ENCODE measurements at regions not wholly inside any gene's neighbourhood (a gene's known extent, or its start where the extent isn't known, plus 50 kb on each side); places are given as distances from the start of the nearest gene placed in this dataset.

- no CpG with 5 or more reads among the region's 10 CpGs for WGBS (ENCODE audit: extremely low coverage, insufficient coverage, insufficient read length)
- Histone ChIP-seq H3K4me1 (ENCODE audit: control insufficient read depth in 1 of 2, insufficient read depth in 2 of 2, low read length in 2 of 2) (peaks cover 7 to 10% of the 10 kb centered on the region in 2 experiments), H3K18ac (ENCODE audit: low read length) (no peak overlapping the region), H2BK5ac (ENCODE audit: low read depth, low read length, poor library complexity) (no peak overlapping the region), H3K14ac (ENCODE audit: low read length) (no peak overlapping the region), H3K4ac (ENCODE audit: low read depth, low read length) (no peak overlapping the region), H3K27me3 (ENCODE audit: insufficient read depth, low read length) (no peaks in the 10 kb centered on the region), H4K12ac (ENCODE audit: low read depth, low read length) (no peak overlapping the region), H3K79me2 (ENCODE audit: control insufficient read depth, insufficient read depth, low read length, poor library complexity) (no peaks in the 10 kb centered on the region), H3K9me3 (ENCODE audit: insufficient read depth, low read depth, low read length) (no peaks in the 10 kb centered on the region), H2BK12ac (ENCODE audit: low read length) (no peak overlapping the region), H3K9ac (ENCODE audit: low read length) (no peak overlapping the region), H3K4me2 (ENCODE audit: low read length) (no peak overlapping the region), H2BK120ac (ENCODE audit: insufficient read depth, low read length, poor library complexity) (no peak overlapping the region), H2AK5ac (ENCODE audit: low read length) (no peak overlapping the region), H3K4me3 (ENCODE audit: low read depth, low read length) (no peak overlapping the region), H3K23ac (ENCODE audit: low read length) (no peak overlapping the region), H3K36me3 (ENCODE audit: control insufficient read depth in 1 of 2, insufficient read depth in 2 of 2, low read length in 2 of 2) (no peaks in the 10 kb centered on the region), H4K91ac (ENCODE audit: low read depth, low read length) (no peak overlapping the region), H4K8ac (ENCODE audit: low read depth, low read length) (no peak overlapping the region), H2AFZ (ENCODE audit: insufficient read depth, low read length, poor library complexity) (no peak overlapping the region), H3K79me1 (ENCODE audit: low read length) (peaks cover 5% of the 10 kb centered on the region), H3K27ac (ENCODE audit: low read depth, low read length) (no peak overlapping the region)
- no peak for DNase-seq
These were observed 69.4 kb downstream of the CPN2 start for GRCh38 chr3:194281766-194282165.

GRCh38 chr3:194282436-194283122, 68.5 kb downstream of the CPN2 start:
- Histone ChIP-seq H3K14ac (ENCODE audit: low read length) (no peak overlapping the region), H3K9ac (ENCODE audit: low read length) (no peak overlapping the region), H3K4me1 (ENCODE audit: control insufficient read depth in 1 of 2, insufficient read depth in 2 of 2, low read length in 2 of 2) (peaks cover 2 to 6% of the 10 kb centered on the region in 2 experiments), H3K27ac (ENCODE audit: low read depth, low read length) (no peak overlapping the region), H3K4me2 (ENCODE audit: low read length) (no peak overlapping the region), H2AK5ac (ENCODE audit: low read length) (no peak overlapping the region), H4K91ac (ENCODE audit: low read depth, low read length) (no peak overlapping the region), H2BK12ac (ENCODE audit: low read length) (no peak overlapping the region), H3K4ac (ENCODE audit: low read depth, low read length) (no peak overlapping the region), H3K18ac (ENCODE audit: low read length) (no peak overlapping the region), H3K23ac (ENCODE audit: low read length) (no peak overlapping the region), H3K27me3 (ENCODE audit: insufficient read depth, low read length) (no peaks in the 10 kb centered on the region), H2BK120ac (ENCODE audit: insufficient read depth, low read length, poor library complexity) (no peak overlapping the region), H3K4me3 (ENCODE audit: low read depth, low read length) (no peak overlapping the region), H2AFZ (ENCODE audit: insufficient read depth, low read length, poor library complexity) (no peak overlapping the region), H3K9me3 (ENCODE audit: insufficient read depth, low read depth, low read length) (no peaks in the 10 kb centered on the region), H2BK5ac (ENCODE audit: low read depth, low read length, poor library complexity) (no peak overlapping the region), H3K79me2 (ENCODE audit: control insufficient read depth, insufficient read depth, low read length, poor library complexity) (no peaks in the 10 kb centered on the region), H4K12ac (ENCODE audit: low read depth, low read length) (no peak overlapping the region), H4K8ac (ENCODE audit: low read depth, low read length) (no peak overlapping the region), H3K36me3 (ENCODE audit: control insufficient read depth in 1 of 2, insufficient read depth in 2 of 2, low read length in 2 of 2) (no peaks in the 10 kb centered on the region), H3K79me1 (ENCODE audit: low read length) (peaks cover 3% of the 10 kb centered on the region)
- no CpG with 5 or more reads among the region's 15 CpGs for WGBS (ENCODE audit: extremely low coverage, insufficient coverage, insufficient read length)
- no peak for DNase-seq

DNA sequence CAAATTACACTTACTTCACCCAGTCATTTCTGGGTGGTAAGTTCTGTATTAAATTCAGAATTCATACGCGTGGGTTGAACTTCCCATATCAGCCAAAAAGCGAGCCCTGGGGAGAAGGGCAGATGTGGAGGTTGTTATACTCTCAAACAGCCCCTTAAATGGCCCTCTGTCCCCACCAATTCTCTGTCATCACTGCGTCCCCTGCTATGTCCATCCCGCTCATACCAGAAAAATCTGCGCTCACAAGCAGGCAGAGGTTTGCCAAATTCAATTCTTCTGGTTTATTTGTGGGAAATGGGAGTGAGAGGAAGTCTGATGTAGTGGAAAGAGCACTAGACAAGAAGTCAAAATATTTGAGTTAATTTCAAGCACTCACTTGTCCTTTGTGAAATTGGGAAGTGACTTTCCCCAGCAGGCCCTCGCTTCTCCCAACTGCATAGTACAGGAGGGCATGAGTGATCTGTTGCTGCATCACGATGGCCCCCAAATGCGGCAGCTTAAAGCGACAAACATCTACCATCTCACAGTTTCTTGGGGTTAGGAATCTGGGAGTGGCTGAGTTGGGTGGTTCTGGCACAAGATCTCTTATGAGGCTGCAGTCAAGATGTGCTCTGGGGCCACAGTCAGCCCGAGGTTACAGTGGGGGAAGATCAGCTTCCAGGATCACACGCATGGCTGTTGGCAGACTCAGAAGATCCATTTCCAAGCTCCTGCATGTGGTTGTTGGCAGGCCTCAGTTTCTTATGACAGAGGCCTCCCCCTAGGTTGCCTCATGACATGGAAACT, 67.7 kb downstream of the CPN2 start:
- no peak overlapping the region for H3K18ac ChIP-seq (ENCODE audit: low read length)
- no peak overlapping the region for H3K9ac ChIP-seq (ENCODE audit: low read length)
- no peak for DNase-seq
- no peaks in the 10 kb centered on the region for H3K27me3 ChIP-seq (ENCODE audit: insufficient read depth, low read length)
- H3K23ac ChIP-seq (ENCODE audit: low read length): no peak overlapping the region
- no peaks in the 10 kb centered on the region for H3K79me1 ChIP-seq (ENCODE audit: low read length)
- H4K8ac ChIP-seq (ENCODE audit: low read depth, low read length): no peak overlapping the region
- no peak overlapping the region for H2BK12ac ChIP-seq (ENCODE audit: low read length)
- no peak overlapping the region for H3K4me3 ChIP-seq (ENCODE audit: low read depth, low read length)
- no CpG with 5 or more reads among the region's 12 CpGs for WGBS (ENCODE audit: extremely low coverage, insufficient coverage, insufficient read length)
- no peak overlapping the region for H2BK5ac ChIP-seq (ENCODE audit: low read depth, low read length, poor library complexity)
- no peak overlapping the region for H2BK120ac ChIP-seq (ENCODE audit: insufficient read depth, low read length, poor library complexity)
- no peak overlapping the region for H2AFZ ChIP-seq (ENCODE audit: insufficient read depth, low read length, poor library complexity)
- no peaks in the 10 kb centered on the region for H3K36me3 ChIP-seq (ENCODE audit: control insufficient read depth in 1 of 2, insufficient read depth in 2 of 2, low read length in 2 of 2)
- H3K4ac ChIP-seq (ENCODE audit: low read depth, low read length): no peak overlapping the region
- H3K79me2 ChIP-seq (ENCODE audit: control insufficient read depth, insufficient read depth, low read length, poor library complexity): no peaks in the 10 kb centered on the region
- H4K12ac ChIP-seq (ENCODE audit: low read depth, low read length): no peak overlapping the region
- no peak overlapping the region for H4K91ac ChIP-seq (ENCODE audit: low read depth, low read length)
- H2AK5ac ChIP-seq (ENCODE audit: low read length): no peak overlapping the region
- no peaks in the 10 kb centered on the region for H3K9me3 ChIP-seq (ENCODE audit: insufficient read depth, low read depth, low read length)
- H3K27ac ChIP-seq (ENCODE audit: low read depth, low read length): no peak overlapping the region
- H3K4me1 ChIP-seq (ENCODE audit: control insufficient read depth in 1 of 2, insufficient read depth in 2 of 2, low read length in 2 of 2): peaks cover 0 to under 1% of the 10 kb centered on the region in 2 experiments
- no peak overlapping the region for H3K14ac ChIP-seq (ENCODE audit: low read length)
- no peak overlapping the region for H3K4me2 ChIP-seq (ENCODE audit: low read length)

GRCh38 chr3:194284351-194284750, 66.8 kb downstream of the CPN2 start:
- H3K9me3 ChIP-seq (ENCODE audit: insufficient read depth, low read depth, low read length): no peaks in the 10 kb centered on the region
- no peak overlapping the region for H3K27ac ChIP-seq (ENCODE audit: low read depth, low read length)
- no peaks in the 10 kb centered on the region for H3K79me1 ChIP-seq (ENCODE audit: low read length)
- no peaks in the 10 kb centered on the region for H3K27me3 ChIP-seq (ENCODE audit: insufficient read depth, low read length)
- no peak overlapping the region for H4K12ac ChIP-seq (ENCODE audit: low read depth, low read length)
- no peak overlapping the region for H3K9ac ChIP-seq (ENCODE audit: low read length)
- no peak overlapping the region for H3K4me2 ChIP-seq (ENCODE audit: low read length)
- no peak overlapping the region for H3K4me3 ChIP-seq (ENCODE audit: low read depth, low read length)
- no peak overlapping the region for H2BK120ac ChIP-seq (ENCODE audit: insufficient read depth, low read length, poor library complexity)
- H3K18ac ChIP-seq (ENCODE audit: low read length): no peak overlapping the region
- H2BK12ac ChIP-seq (ENCODE audit: low read length): no peak overlapping the region
- H3K36me3 ChIP-seq (ENCODE audit: control insufficient read depth in 1 of 2, insufficient read depth in 2 of 2, low read length in 2 of 2): no peaks in the 10 kb centered on the region
- no peaks in the 10 kb centered on the region for H3K79me2 ChIP-seq (ENCODE audit: control insufficient read depth, insufficient read depth, low read length, poor library complexity)
- H3K4ac ChIP-seq (ENCODE audit: low read depth, low read length): no peak overlapping the region
- H3K4me1 ChIP-seq (ENCODE audit: control insufficient read depth in 1 of 2, insufficient read depth in 2 of 2, low read length in 2 of 2): no peaks in the 10 kb centered on the region
- no peak overlapping the region for H2AK5ac ChIP-seq (ENCODE audit: low read length)
- no peak overlapping the region for H4K91ac ChIP-seq (ENCODE audit: low read depth, low read length)
- H4K8ac ChIP-seq (ENCODE audit: low read depth, low read length): no peak overlapping the region
- H3K23ac ChIP-seq (ENCODE audit: low read length): no peak overlapping the region
- WGBS (ENCODE audit: extremely low coverage, insufficient coverage, insufficient read length): no CpG with 5 or more reads among the region's 5 CpGs
- H2AFZ ChIP-seq (ENCODE audit: insufficient read depth, low read length, poor library complexity): no peak overlapping the region
- no peak for DNase-seq
- H2BK5ac ChIP-seq (ENCODE audit: low read depth, low read length, poor library complexity): no peak overlapping the region
- no peak overlapping the region for H3K14ac ChIP-seq (ENCODE audit: low read length)

All from trophoblast cell (in vitro differentiated cells and primary cell).